GM19043 (cell line): ENCODE measurements at regions not wholly inside any gene's neighbourhood (a gene's known extent, or its start where the extent isn't known, plus 50 kb on each side); places are given as distances from the start of the nearest gene placed in this dataset.

Source experiments
- ATAC-seq: cut with Tn5 transposase; IDR thresholded peaks from one replicate; pipeline ENCODE4 v1.9.1; 2021; ENCODE audit warnings: low read depth; ENCODE audit not compliant: unreplicated experiment

GRCh38 chr5:1708592-1709141 is 91.0 kb downstream of the MRPL36 start:
- no peak for ATAC-seq

DNA sequence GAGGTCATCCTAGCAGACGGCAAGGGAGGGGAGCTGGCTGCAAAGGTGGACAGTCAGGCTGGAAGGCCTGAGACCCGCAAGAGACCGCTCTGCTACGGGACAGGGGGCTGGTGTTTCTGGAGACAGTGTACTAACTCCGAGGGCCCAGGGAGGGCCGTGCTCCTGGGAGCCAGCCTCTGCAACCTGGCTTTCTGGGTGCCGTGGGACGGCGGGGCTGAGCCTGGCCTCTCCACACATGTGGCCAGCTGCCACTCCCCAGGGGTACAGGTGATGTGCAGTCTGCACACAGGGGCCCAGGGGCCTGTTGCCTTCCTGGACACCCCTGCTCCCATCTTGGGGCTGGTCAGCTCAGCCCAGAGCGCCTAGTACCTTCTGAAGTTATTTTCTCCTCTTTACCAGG is 92.2 kb downstream of the MRPL36 start:
- ATAC-seq = no peak

DNA sequence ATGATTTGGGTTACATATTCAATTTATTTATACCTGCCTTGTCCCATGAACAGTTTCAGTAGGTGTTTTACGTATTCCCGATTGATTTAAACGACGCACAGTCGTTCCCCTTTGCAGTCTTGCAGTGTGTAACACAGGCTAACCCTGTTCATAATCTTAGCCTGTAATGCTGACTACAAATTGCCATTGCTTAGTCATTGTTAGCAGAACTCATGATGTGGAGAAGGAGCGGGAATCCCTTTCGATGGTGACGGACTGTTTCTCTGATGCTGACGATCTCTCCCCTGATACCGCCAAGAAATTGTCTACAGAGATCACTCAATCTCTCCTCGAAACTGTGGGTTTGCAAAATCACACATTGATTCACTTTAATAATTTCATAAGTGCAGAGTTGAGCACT is 93.2 kb downstream of the MRPL36 start:
- no peak for ATAC-seq

GRCh38 chr5:1706021-1706420 is 93.6 kb downstream of the MRPL36 start:
- no peak for ATAC-seq

DNA sequence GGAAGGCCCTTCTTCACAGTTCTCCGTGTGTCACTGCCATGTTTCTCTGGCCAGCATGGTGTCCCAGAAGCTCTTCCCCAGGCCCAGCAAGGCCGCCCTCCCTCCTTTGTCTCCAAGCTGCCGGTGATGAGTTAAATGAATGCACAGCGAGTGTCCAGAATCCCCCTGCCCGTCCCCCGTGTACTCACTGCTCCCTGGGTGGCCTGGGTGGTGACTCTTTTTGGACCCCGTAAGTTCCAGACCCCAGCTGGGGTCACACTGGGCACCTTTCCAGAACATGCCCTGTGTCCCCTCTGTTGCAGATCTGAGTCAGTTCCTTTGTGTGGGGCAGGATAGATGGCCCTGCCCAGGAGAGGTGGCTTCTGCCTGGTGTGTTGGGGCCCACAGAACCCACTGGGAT is 95.0 kb downstream of the MRPL36 start:
- no peak for ATAC-seq

DNA sequence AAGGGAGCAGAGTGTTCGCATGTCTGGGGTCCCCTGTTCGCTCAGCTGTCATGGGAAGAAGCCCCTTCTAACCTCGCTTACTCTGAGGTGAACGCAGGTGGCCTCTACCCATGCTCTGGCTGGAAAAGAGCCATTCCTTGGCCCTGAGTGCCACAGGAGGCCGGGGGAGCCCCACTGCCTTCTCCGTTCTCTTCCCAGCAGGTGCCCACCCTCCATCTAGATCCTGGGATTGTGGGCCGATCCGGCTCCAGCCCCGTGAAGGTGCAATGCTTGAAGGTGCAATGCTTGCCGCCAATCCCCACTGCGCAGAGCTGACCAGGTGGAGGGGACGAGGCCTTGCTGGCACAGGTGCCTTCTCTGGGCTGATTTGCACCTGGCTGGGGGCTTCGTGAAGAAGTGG is 95.4 kb downstream of the MRPL36 start:
- no peak for ATAC-seq

DNA sequence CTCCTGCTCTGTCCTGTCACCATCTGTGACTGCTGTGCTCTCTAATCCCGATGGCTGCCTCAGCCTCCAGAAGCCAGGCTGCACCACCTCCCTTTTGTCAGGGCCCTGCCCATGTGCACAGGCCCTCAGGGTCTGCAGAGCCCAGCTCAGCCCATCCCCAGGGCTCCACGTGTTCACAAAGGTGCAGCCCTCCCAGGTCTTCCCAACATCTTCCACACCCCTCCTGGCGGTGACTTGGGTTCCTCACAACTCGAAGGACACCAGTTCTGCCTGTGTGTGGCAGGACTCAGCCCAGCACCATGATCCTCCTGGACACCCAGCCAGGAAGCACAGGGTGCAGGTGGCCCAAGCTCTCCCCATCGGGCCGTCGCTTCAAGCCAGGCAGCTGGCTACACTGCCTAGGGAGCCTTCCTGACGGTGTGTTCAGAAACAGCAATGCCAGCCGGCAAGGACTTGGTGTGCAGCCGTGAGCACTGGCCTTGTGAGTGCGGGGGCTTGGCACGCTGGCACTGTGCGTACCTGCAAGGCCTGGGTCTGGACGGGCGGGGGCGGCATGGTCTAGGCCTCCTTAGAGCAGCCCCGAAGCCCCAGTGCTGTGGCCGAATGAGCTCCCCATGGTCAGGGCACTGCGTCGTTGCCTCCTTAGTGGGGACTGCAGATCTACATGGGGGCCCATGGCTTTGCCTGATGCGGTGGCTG is 96.1 kb downstream of the MRPL36 start:
- no peak for ATAC-seq

DNA sequence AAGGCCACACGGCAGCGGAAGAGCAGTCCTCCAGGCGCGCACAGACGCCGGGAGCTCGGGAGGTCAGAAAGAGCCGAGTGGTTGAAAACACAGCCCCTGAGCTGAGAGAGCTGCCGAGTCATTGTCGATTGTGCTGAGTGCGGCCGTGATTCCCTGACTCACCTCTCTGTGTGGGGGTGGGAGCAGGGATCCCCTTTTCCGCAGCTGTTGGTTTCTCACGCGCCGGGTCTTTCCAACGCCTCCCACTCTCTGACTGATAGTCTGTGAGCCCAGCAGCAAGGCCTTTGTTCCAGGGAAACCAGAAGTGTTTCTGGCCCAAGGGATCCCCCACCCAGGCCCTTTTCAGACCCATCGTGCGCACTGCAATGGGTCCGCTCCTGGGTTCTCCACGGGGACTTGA is 97.3 kb downstream of the MRPL36 start:
- no peak for ATAC-seq

GRCh38 chr5:1701884-1702283 is 97.8 kb downstream of the MRPL36 start:
- no peak for ATAC-seq

DNA sequence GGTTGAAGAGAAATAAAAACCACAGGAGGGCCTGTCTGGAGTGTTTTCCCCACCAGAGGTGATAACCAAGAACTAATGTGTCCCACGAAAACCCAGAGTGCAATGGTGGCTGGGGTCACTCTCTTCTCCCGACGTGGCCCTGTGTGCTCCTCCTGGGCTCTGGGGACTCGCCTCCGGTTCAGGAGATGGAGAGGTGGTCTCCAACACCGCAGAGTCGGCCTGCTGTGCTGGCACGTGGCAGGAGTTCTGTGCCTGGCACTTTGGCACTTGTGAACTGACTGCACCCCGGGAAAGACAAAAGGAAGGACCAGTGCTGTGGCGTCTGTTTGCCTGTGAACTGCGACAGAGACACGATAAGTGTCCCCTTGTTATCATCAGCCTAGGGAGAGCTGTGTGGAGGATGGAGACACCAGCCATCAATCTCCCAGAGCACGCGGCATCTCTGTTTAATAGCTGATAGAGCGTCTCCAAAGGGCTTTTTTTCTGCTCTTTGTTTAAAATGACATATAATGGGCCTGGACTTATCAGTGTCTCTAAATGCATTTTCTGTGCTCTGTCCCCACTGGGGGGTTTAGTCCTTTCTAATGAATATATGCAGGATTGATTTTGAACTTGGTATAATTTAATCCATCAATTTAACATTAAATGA is 98.3 kb downstream of the MRPL36 start:
- no peak for ATAC-seq

GRCh38 chr5:1699394-1699793 is 100.2 kb downstream of the MRPL36 start:
- no peak for ATAC-seq

DNA sequence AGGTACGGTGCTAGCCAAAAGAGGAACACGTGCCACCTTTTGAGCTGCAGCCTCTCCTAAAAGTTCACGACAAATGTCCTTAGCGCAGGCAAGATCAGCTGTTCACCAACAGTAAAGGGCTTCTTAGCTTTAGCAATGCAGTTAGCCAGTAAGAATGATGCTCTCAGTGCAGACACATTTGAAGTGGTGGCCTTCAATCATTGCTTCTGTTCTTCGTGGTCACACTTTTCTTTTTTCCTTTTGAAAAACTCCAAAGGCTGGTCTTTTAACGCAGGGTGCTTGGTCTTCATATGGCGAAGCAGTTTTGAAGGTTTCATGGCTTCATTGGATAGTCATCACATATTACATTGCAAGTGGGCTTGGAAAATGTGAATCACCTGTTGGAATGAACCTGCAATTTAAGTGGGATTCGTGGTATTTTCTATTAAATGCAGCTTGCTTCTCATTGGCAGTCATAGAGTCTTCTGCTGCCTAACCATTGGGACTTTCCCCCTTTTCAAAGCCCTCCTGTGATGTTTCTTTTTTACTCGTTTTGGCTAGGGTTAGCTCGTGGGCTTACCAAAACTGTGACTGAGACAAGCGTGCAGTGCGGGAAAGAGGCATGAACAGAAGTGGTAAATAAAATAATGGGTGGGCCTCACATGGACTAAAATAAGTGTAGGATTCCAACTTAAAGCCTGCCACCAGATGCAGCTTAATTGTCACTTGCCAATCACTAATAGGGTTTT is 100.9 kb downstream of the MRPL36 start:
- no peak for ATAC-seq

DNA sequence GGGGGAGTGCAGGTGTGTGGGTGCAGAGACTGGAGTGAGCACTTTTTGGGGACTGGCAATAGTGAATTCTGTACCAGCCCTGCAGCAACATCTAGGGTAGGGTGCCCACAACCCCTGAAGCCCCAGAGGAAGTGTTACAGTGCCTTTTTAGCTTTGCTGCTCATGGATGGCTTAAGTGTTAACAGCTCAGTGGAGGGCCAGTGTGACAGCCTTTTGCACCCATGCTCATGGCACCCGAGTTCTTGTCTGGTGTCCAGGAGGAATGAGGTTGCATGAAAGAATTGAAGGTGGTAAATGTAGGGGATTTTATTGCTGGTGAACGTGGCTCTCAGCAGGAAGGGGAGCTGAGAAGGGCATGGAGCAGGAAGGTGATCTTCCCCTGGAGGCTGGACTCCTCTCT is 107.3 kb downstream of the MRPL36 start:
- ATAC-seq = no peak

DNA sequence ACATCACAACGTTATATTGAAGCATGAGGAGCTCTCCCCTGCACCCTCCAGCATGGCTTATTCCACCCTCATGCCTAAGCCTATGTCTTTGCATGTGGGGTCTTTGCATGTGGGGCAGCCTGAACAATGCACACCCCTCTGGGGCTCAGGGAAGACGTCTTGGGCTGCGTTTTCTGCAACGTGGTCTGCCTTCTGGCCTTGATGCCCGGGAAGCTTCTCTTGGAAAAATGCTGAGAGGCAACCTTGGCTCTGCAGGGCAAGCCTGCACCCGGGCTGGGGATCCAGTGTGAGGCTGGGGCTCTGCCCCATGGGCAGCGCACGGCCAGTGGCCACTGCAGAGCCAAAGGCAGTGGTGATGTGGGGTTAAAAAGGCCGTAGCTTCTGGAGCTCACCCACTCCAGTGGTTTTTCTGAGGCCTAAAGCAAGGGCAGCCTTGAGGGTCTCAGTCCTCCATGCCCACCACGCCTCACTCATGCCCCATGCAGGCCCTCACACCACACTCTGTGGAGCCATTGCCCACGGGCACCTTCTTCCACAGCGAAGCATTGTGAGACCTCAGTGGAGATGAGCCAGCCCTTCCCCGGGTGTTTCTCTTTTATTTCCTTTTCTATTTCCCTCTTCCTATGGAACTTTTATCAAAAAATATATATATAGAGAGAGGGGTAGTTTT is 112.2 kb downstream of the MRPL36 start:
- ATAC-seq = no peak

DNA sequence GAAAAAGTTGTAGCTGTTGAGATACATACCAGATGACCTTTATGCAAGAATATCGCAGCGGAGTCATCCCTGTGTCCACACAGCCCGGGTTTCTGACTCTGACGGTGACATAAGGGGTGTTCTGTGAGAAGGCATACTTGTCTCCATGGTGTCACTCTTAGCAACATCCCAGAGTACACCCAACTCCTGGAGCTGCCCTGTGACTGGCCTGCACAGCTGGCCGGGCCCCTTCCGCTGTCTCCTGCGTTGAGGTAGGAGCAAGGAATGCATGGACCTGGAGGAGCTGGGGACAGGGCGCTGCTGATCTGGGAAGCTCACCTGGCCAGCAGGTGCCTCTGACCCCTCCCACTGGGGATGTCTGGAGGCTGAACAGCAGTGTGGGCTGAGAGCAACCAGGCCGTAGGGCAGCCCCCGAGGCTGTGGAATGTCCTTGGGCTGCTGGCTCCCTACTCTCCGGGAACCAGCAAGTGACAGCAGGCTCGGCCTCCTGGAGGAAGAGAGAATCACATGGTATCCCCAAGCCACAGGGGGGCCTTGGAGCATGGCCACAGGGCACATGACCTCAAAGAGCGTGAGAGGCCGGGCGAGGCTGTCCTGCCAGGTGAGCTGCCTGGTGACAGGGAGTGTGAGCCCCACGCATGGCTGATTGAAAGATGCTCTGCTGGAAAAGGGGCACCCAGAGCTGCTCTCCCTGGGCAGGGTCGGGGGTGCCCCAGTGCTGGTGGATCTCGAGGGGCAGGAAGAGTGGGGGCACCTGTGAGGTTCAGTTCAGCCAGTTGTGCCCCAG is 113.4 kb downstream of the MRPL36 start:
- ATAC-seq = no peak

DNA sequence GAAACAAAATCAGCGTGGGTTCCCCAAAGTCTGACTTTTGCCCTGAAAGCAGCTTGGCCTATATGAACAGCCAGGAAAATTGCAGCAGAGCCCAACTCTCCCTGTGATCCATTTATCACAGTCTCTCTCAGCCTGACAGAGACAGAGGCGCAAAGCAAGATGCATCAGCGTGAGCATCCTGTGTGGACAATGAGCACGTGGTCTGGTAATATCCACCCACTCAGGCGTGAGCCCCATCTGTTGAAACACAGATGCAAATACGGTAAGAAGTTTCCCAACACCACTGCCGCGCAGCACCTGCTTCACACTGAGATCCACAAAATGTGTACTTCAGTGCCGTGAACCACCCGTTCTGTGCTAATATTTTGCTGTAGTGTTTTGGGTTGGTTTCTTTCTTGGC is 114.6 kb downstream of the MRPL36 start:
- no peak for ATAC-seq

DNA sequence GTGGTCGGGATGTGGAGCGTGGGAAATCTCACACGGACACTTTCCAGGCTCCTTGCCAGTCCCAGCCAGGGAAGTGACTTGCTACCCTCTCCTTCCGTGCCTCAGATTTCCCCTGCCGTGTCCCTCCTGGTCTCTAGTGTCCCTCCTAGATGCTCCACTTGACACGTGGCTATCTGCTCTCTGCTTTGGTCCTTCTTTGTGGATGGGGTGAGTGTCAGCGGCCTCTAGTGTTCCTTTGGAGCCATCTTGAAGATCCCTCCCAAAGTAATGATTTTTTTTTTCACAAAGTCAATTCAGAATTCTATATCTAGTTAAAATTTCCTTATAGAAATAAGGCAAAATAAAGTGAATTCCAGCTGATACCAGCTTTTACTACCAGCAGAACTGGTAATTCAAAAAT is 117.7 kb downstream of the MRPL36 start:
- ATAC-seq = no peak

DNA sequence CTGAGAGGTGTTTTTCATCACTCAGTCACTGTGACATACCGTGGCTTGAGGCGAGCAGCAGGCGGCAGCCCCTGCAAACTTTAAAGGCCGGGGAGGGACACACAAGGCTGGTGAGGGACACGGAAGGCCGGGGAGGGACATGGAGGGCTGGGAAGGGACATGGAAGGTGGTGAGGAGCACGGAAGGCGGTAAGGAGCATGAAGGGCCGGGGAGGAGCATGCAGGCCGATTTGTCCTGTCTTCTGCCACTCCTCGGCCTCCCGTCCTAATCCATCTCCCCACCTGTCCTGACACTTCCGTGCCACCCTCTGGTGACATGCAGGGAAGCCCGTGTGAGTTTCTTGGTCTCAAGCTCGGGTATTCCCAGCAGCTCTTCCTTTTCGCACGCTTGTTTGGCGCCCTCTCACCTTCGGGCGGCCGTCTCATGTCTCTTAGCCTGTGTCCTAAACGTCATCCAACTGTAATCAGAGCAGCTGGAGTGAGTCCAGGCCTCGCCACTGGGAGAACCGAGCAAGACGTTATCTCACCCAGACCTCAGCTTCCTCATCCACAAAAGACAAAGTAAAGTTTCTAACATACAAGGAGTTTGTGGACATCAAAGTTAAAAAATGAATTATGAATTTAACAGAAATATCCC is 126.5 kb downstream of the MRPL36 start:
- no peak for ATAC-seq

- no peak for ATAC-seq
These were observed 127.2 kb downstream of the MRPL36 start for GRCh38 chr5:1672396-1672795.

- no peak for ATAC-seq
These were observed 128.3 kb downstream of the MRPL36 start for GRCh38 chr5:1671351-1671750.
